NCI-H187 (cell line): ENCODE measurements at regions not wholly inside any gene's neighbourhood (a gene's known extent, or its start where the extent isn't known, plus 50 kb on each side); places are given as distances from the start of the nearest gene placed in this dataset.

Source experiments
- DNase-seq, 2 experiments: peaks; one replicate each; lab custom pipeline; 2025; lab: John Stamatoyannopoulos, UW

DNA sequence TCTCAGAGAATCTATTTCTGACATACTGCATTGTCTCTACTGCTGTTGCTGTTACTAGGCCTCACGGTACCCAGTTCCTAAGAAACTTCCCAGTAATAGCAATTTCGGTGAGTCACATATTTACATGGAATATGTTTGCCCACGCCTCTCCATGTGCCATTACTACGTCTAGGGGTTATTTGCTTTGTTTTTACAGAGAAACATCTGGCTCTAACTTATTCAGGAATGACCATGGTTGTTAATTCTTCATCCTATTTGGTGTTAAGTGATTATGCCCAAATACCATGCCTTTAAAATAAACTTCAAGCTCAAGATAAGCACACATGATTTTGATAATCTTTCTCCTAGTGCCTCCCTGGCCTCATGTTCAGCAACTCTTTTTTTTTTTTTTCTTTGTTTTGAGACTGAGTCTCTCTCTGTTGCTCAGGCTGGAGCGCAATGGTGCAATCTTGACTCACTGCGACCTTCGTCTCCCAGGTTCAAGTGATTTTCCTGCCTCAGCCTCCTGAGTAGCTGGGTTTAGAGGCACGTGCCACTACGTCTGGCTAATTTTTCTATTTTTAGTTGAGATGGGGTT, 101.0 kb upstream of the HS3ST1 start:
- no peak for DNase-seq

- no peak for DNase-seq
Observed at GRCh38 chr4:11525085-11525484, 96.4 kb upstream of the HS3ST1 start.

GRCh38 chr4:11518754-11519153, 90.1 kb upstream of the HS3ST1 start:
- DNase-seq: no peak

GRCh38 chr4:11514779-11515419, 86.2 kb upstream of the HS3ST1 start:
- no peak for DNase-seq

DNA sequence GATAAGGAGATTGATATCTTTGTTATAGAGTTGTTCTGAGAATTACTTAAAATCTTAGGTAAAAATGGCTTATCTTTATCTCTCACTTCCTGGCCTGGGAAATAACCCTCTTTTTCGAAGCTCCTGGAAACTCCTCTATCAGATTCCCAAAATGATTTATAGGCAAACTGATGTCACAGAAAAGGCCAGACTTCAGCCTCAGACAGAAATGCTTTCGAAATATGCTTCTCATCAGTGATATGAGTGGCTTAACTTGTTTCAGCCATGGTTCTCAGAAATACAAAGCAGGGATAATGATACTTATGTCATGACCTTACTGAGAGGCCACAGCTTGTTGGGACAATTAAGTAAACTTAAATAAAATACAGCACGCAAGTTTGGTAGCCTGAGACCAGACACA, 85.3 kb upstream of the HS3ST1 start:
- DNase-seq: no peak

- no peak for DNase-seq
Observed at GRCh38 chr4:11512871-11513270, 84.2 kb upstream of the HS3ST1 start.

- DNase-seq: no peak
Observed at GRCh38 chr4:11511321-11511720, 82.6 kb upstream of the HS3ST1 start.

DNA sequence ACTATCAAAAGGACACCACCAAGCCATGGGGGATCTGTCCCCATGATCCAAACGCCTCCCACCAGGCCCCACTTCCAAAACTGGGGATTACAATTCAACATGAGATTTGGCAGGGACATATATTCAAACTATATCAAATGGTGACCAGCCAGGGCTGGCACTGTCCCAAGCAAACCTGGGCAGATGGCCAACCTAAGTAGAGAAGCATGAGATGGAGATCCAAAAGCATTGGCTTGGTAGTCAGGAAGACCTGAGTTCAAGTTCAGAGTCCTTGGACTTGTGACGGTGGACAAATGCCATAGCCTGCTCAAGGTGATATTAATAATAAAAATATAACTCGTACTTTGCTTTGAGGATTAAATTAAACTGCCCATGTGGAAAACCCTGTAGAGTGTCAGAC, 79.2 kb upstream of the HS3ST1 start:
- no peak for DNase-seq

GRCh38 chr4:11506194-11506593, 77.5 kb upstream of the HS3ST1 start:
- no peak for DNase-seq

GRCh38 chr4:11505221-11505971, 76.7 kb upstream of the HS3ST1 start:
- no peak for DNase-seq

- no peak for DNase-seq
Observed at GRCh38 chr4:11503166-11503565, 74.5 kb upstream of the HS3ST1 start.

- no peak for DNase-seq
Observed at GRCh38 chr4:11497972-11498371, 69.3 kb upstream of the HS3ST1 start.

DNA sequence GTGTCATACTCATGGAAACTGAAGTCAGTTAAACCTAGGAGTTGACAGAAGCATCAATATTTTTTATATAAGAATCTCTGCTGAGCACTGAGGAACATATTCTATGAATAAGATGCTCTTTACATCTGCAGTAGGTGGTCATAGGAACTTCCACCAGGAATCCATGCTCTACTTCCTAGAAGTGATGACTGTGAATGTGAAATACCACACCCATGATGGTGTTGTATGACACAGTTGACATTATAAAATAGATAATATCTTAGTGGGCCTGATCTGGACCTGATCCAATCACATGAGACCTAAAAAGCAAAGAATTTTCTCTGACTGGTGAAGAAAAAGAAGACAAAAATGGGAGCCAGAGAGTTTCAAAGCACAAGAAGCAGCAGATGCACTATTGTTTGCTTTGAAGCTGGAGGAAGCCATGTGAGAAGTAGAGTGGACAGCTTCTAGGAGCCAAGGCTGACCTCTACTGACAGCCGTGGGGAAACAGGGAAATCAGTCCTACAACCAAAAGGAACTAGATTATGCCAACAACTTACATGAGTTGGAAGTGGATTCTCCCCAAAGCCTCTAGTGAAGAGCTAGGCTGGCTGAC, 68.6 kb upstream of the HS3ST1 start:
- DNase-seq: no peak

- no peak for DNase-seq
Observed at GRCh38 chr4:11496351-11496829, 67.7 kb upstream of the HS3ST1 start.

DNA sequence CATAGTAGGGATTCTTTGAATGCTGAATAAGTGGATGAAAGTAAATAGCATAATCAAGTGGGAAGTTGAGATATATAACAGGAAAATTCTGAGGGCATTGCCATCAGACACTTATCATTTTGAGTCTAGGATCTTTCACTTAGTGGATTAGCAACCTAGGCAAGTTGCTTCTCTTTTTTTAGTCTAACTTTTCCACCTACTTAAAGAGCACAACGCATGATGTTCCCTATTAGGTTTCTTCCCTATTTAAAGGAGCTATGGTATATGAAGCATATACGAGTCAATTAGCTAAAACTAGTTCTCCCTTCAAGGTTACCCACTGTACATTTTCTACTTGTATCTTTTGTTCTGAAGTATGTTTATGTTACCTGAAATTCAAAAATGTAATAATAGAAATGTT, 67.1 kb upstream of the HS3ST1 start:
- DNase-seq: no peak

DNA sequence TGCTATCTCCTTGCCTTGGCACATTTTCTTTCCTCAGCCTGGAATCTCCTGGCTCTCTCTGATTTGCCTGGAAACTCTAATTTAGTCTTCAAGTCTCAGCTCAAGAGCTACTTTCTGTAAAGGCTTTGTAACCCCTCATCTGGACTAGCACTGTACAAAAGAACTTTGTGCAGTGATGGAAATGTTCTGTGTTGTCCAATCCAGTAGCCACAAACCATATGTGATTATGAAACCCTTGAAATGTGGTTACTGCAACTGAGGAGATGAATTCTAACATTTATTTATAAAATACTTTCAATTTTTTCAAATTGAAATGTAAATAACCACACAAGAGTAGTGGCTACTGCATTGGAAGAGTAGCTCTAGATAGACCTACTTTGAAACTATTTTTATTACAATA, 66.6 kb upstream of the HS3ST1 start:
- no peak for DNase-seq

GRCh38 chr4:11494232-11494631, 65.5 kb upstream of the HS3ST1 start:
- DNase-seq: no peak

- no peak for DNase-seq
Observed at GRCh38 chr4:11489453-11490083, 60.9 kb upstream of the HS3ST1 start.

- no peak for DNase-seq
Observed at GRCh38 chr4:11488657-11489452, 60.2 kb upstream of the HS3ST1 start.

DNA sequence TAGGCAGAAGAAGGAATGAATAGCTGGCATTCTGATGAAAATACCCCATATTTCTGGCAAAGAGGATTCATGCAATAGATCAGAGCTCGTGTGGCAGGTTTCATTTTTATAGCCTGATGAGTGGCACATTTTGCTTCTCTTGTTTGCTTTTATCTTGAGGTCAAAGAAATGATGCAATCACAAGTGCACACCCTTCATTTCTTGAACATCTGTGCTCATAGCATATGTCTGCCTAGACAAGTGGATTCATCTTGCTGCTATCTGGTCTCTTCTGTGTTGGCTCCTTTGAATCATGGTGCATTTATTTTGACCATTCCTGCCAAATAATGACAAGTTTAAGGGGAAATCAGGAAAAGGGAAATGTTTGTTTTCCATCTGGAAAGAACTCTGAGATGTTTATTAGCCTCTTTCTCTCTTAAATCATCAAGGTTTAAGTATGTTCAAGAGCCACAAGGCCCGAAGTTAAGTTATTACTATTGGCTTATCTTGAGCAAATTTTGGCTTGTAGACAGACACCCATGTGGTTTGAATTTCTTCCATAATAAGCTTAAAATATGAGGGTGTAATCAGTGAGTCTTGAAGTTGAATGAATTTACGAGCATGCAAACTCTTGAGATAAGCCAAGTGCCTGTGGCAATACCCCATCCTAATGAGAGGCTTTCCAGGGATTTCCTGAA, 59.3 kb upstream of the HS3ST1 start:
- DNase-seq: peak; percentile 53 to 56

- no peak for DNase-seq
Observed at GRCh38 chr4:11487139-11487538, 58.4 kb upstream of the HS3ST1 start.
